NCI-H2227 (cell line): ENCODE measurements at regions not wholly inside any gene's neighbourhood (a gene's known extent, or its start where the extent isn't known, plus 50 kb on each side); places are given as distances from the start of the nearest gene placed in this dataset.
A peak's percentile ranks its signal among the peaks of the same experiment; 100 is the strongest.

Experiments used
- DNase-seq: peaks from one replicate; lab custom pipeline; 2025; ENCODE audit not compliant: unreplicated experiment; lab: John Stamatoyannopoulos, UW

- DNase-seq: no peak
Observed at GRCh38 chr15:98412852-98413251, 235.5 kb upstream of the IGF1R start.

GRCh38 chr15:98413933-98414546 lies 234.3 kb upstream of the IGF1R start:
- DNase-seq: no peak

- DNase-seq: no peak
Observed at GRCh38 chr15:98416222-98416855, 232.0 kb upstream of the IGF1R start.

GRCh38 chr15:98417346-98417745 lies 231.0 kb upstream of the IGF1R start:
- DNase-seq: no peak

GRCh38 chr15:98418122-98418521 lies 230.2 kb upstream of the IGF1R start:
- no peak for DNase-seq

- no peak for DNase-seq
Observed at GRCh38 chr15:98419173-98419780, 229.1 kb upstream of the IGF1R start.

- DNase-seq: no peak
Observed at GRCh38 chr15:98420837-98421236, 227.5 kb upstream of the IGF1R start.

GRCh38 chr15:98421419-98422129 lies 226.8 kb upstream of the IGF1R start:
- peak; percentile 59 for DNase-seq

- DNase-seq: no peak
Observed at GRCh38 chr15:98422130-98422478, 226.2 kb upstream of the IGF1R start.

- no peak for DNase-seq
Observed at GRCh38 chr15:98425173-98425572, 223.2 kb upstream of the IGF1R start.

GRCh38 chr15:98427321-98427720 lies 221.0 kb upstream of the IGF1R start:
- no peak for DNase-seq

GRCh38 chr15:98428253-98428989 lies 219.9 kb upstream of the IGF1R start:
- peak; percentile 40 for DNase-seq

GRCh38 chr15:98431171-98431570 lies 217.2 kb upstream of the IGF1R start:
- no peak for DNase-seq

GRCh38 chr15:98433346-98433745 lies 215.0 kb upstream of the IGF1R start:
- no peak for DNase-seq

- no peak for DNase-seq
Observed at GRCh38 chr15:98433856-98434255, 214.5 kb upstream of the IGF1R start.

- DNase-seq: no peak
Observed at GRCh38 chr15:98437752-98438151, 210.6 kb upstream of the IGF1R start.

- DNase-seq: no peak
Observed at GRCh38 chr15:98438326-98438725, 210.0 kb upstream of the IGF1R start.

GRCh38 chr15:98438907-98439306 lies 209.4 kb upstream of the IGF1R start:
- DNase-seq: no peak

- no peak for DNase-seq
Observed at GRCh38 chr15:98439523-98439942, 208.8 kb upstream of the IGF1R start.

GRCh38 chr15:98440917-98441316 lies 207.4 kb upstream of the IGF1R start:
- no peak for DNase-seq

GRCh38 chr15:98441599-98441998 lies 206.7 kb upstream of the IGF1R start:
- DNase-seq: no peak
